Tibial nerve (tissue), 4 donors: ENCODE measurements at regions not wholly inside any gene's neighbourhood (a gene's known extent, or its start where the extent isn't known, plus 50 kb on each side); places are given as distances from the start of the nearest gene placed in this dataset.

Source experiments
- DNase-seq, 2 donors: peaks; one replicate each; pipeline ENCODE4 v3.0.0-alpha.2; 2019; ENCODE audit warnings: low spot score in 2 of 2
- H3K27ac ChIP-seq, 4 donors: fragments of 200-600 bp; sonication (generic) in 3 of 4; one replicate each; pipeline ENCODE4 v1.5.1; 2017 to 2019; ENCODE audit warnings: mild to moderate bottlenecking in 1 of 4
- H3K27me3 ChIP-seq, 2 donors: fragments of 200-600 bp; sonication (generic) in 1 of 2; one replicate each; pipeline versions ENCODE4 v1.5.1 to v1.6.0; 2017 to 2019
- H3K36me3 ChIP-seq, 3 donors: fragments of 200-600 bp; sonication (generic); one replicate each; pipeline ENCODE4 v1.5.1; 2018 to 2019
- H3K4me1 ChIP-seq, 4 donors: fragments of 200-600 bp; sonication (generic) in 3 of 4; one replicate each; pipeline ENCODE4 v1.5.1; 2017 to 2019
- H3K4me3 ChIP-seq, 4 donors: fragments of 200-600 bp; sonication (generic) in 3 of 4; one replicate each; pipeline ENCODE4 v1.5.1; 2017 to 2019; ENCODE audit warnings: mild to moderate bottlenecking in 1 of 4, moderate library complexity in 1 of 4
- H3K9me3 ChIP-seq, 4 donors: fragments of 200-600 bp; sonication (generic) in 3 of 4; one replicate each; pipeline ENCODE4 v1.5.1; 2017 to 2019
- CTCF ChIP-seq, 5 experiments: fragments of 200-600 bp in 3 of 5; fragments of 450-650 bp in 2 of 5; sonication (generic) in 3 of 5; IDR thresholded peaks; one replicate each; pipeline ENCODE4 v1.5.1; 2016 to 2019; ENCODE audit warnings: antibody characterized with exemption in 5 of 5, mild to moderate bottlenecking in 3 of 5, moderate library complexity in 2 of 5
- EP300 ChIP-seq, 2 donors: sonication (generic); formaldehyde crosslinking; IDR thresholded peaks; one replicate each; pipeline ENCODE4 v1.6.1; 2017; ENCODE audit warnings: antibody characterized with exemption in 2 of 2, mild to moderate bottlenecking in 1 of 2
- POLR2A ChIP-seq, 2 donors: fragments of 450-650 bp; IDR thresholded peaks; one replicate each; pipeline ENCODE4 v1.6.1; 2017; ENCODE audit warnings: antibody characterized with exemption in 2 of 2, mild to moderate bottlenecking in 2 of 2, moderate library complexity in 2 of 2
- WGBS, 2 donors: methylation state at CpG; one replicate each; pipeline ENCODE4 v1.1.5; 2018; 5-methylcytosine and 5-hydroxymethylcytosine counted together

GRCh38 chr9:79917421-79917820 is 345.7 kb downstream of the TLE4 start:
- TF ChIP-seq EP300 (IDR thresholded peaks at IDR 0.05) (no peak), CTCF (IDR thresholded peaks at IDR 0.05) (no peak), POLR2A (IDR thresholded peaks at IDR 0.05) (no peak)
- DNase-seq = no peak
- no peaks in the 10 kb centered on the region for H3K27me3 ChIP-seq
- no peaks in the 10 kb centered on the region for H3K9me3 ChIP-seq
- no peaks in the 10 kb centered on the region for H3K36me3 ChIP-seq
- H3K4me1 ChIP-seq = no peaks in the 10 kb centered on the region
- H3K27ac ChIP-seq = no peak overlapping the region
- WGBS, 2 donors = 77 to 85% methylated on average over 4 of the region's 4 CpGs
- H3K4me3 ChIP-seq = no peak overlapping the region

- no peak overlapping the region for H3K4me3 ChIP-seq
- H3K4me1 ChIP-seq = no peaks in the 10 kb centered on the region
- no peaks in the 10 kb centered on the region for H3K9me3 ChIP-seq
- no peaks in the 10 kb centered on the region for H3K27me3 ChIP-seq
- TF ChIP-seq POLR2A (IDR thresholded peaks at IDR 0.05) (no peak), CTCF (IDR thresholded peaks at IDR 0.05) (no peak), EP300 (IDR thresholded peaks at IDR 0.05) (no peak)
- WGBS, 2 donors = 95 to 96% methylated on average over 4 of the region's 4 CpGs
- H3K27ac ChIP-seq = no peak overlapping the region
- no peak for DNase-seq
- H3K36me3 ChIP-seq = no peaks in the 10 kb centered on the region
These were observed 342.1 kb downstream of the TLE4 start for GRCh38 chr9:79913867-79914266.

GRCh38 chr9:79912318-79913070 is 340.7 kb downstream of the TLE4 start:
- TF ChIP-seq EP300 (IDR thresholded peaks at IDR 0.05) = no peak
- TF ChIP-seq POLR2A (IDR thresholded peaks at IDR 0.05) = no peak
- TF ChIP-seq CTCF (IDR thresholded peaks at IDR 0.05) = no peak
- whole genome bisulfite sequencing, 2 donors = 44 to 46% methylated on average over 2 of the region's 2 CpGs
- Histone ChIP-seq H3K27me3 (no peaks in the 10 kb centered on the region), H3K4me3 (no peak overlapping the region), H3K27ac (no peak overlapping the region), H3K36me3 (no peaks in the 10 kb centered on the region), H3K4me1 (no peaks in the 10 kb centered on the region), H3K9me3 (no peaks in the 10 kb centered on the region)
- DNase-seq = no peak

GRCh38 chr9:79911724-79912123 is 340.0 kb downstream of the TLE4 start:
- H3K4me3 ChIP-seq = no peak overlapping the region
- no peaks in the 10 kb centered on the region for H3K9me3 ChIP-seq
- H3K27ac ChIP-seq = no peak overlapping the region
- DNase-seq = no peak
- H3K27me3 ChIP-seq = no peaks in the 10 kb centered on the region
- no peak for TF ChIP-seq EP300 (IDR thresholded peaks at IDR 0.05)
- TF ChIP-seq POLR2A (IDR thresholded peaks at IDR 0.05) = no peak
- H3K36me3 ChIP-seq = no peaks in the 10 kb centered on the region
- 96% methylated on average over 19 of the region's 19 CpGs for WGBS, 2 donors
- no peaks in the 10 kb centered on the region for H3K4me1 ChIP-seq

- H3K4me3 ChIP-seq = no peak overlapping the region
- TF ChIP-seq EP300 (IDR thresholded peaks at IDR 0.05) = no peak
- no peak for TF ChIP-seq POLR2A (IDR thresholded peaks at IDR 0.05)
- TF ChIP-seq CTCF (IDR thresholded peaks at IDR 0.05) = no peak
- no peaks in the 10 kb centered on the region for H3K4me1 ChIP-seq
- 83 to 84% methylated on average over 7 of the region's 7 CpGs for WGBS, 2 donors
- H3K27ac ChIP-seq = no peak overlapping the region
- no peak for DNase-seq
- H3K27me3 ChIP-seq = no peaks in the 10 kb centered on the region
- H3K9me3 ChIP-seq = no peaks in the 10 kb centered on the region
- H3K36me3 ChIP-seq = no peaks in the 10 kb centered on the region
These were observed 331.2 kb downstream of the TLE4 start for GRCh38 chr9:79902825-79903600.
